ENCODE measurements at regions not wholly inside any gene's neighbourhood (a gene's known extent, or its start where the extent isn't known, plus 50 kb on each side); places are given as distances from the start of the nearest gene placed in this dataset.

- no peak for DNase-seq (ENCODE audit: low read depth)
- TF ChIP-seq, protein P1, sequence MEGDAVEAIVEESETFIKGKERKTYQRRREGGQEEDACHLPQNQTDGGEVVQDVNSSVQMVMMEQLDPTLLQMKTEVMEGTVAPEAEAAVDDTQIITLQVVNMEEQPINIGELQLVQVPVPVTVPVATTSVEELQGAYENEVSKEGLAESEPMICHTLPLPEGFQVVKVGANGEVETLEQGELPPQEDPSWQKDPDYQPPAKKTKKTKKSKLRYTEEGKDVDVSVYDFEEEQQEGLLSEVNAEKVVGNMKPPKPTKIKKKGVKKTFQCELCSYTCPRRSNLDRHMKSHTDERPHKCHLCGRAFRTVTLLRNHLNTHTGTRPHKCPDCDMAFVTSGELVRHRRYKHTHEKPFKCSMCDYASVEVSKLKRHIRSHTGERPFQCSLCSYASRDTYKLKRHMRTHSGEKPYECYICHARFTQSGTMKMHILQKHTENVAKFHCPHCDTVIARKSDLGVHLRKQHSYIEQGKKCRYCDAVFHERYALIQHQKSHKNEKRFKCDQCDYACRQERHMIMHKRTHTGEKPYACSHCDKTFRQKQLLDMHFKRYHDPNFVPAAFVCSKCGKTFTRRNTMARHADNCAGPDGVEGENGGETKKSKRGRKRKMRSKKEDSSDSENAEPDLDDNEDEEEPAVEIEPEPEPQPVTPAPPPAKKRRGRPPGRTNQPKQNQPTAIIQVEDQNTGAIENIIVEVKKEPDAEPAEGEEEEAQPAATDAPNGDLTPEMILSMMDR (conservative IDR thresholded peaks at IDR 0.05; ENCODE audit: low read depth, low read length): no peak
- H3K4me3 ChIP-seq (ENCODE audit: low read depth, low read length): no peak overlapping the region
Observed at GRCh38 chr1:198858033-198858432, 219.2 kb downstream of the PTPRC start.

GRCh38 chr1:198860371-198860770 lies 221.5 kb downstream of the PTPRC start:
- TF ChIP-seq, protein P1 (conservative IDR thresholded peaks at IDR 0.05; ENCODE audit: low read depth, low read length): no peak
- no peak for DNase-seq (ENCODE audit: low read depth)
- no peak overlapping the region for H3K4me3 ChIP-seq (ENCODE audit: low read depth, low read length)

DNA sequence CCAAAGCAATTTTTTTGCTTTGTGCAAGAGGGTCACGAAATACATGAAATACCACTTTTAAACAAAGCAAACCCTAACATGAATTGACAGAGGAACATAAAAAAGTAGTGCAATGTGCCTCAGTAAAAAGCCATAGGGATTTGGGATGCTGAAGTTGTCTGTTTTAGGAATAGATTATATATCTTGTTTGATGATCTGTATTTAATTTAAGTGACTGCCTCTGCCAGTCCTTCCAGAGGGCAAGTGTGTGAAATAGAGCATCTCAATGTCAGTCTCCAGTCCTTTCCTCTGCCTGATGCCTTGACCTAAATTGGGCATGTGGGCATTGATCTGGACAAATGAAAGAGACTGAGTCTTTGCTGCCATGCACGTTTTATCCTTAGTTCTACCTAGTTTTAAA lies 222.8 kb downstream of the PTPRC start:
- DNase-seq (ENCODE audit: low read depth): no peak
- TF ChIP-seq, protein P1 (conservative IDR thresholded peaks at IDR 0.05; ENCODE audit: low read depth, low read length): no peak
- no peak overlapping the region for H3K4me3 ChIP-seq (ENCODE audit: low read depth, low read length)

- no peak for DNase-seq (ENCODE audit: low read depth)
- no peak overlapping the region for H3K4me3 ChIP-seq (ENCODE audit: low read depth, low read length)
- TF ChIP-seq, protein P1 (conservative IDR thresholded peaks at IDR 0.05; ENCODE audit: low read depth, low read length): no peak
Observed at GRCh38 chr1:198864695-198865094, 225.9 kb downstream of the PTPRC start.

DNA sequence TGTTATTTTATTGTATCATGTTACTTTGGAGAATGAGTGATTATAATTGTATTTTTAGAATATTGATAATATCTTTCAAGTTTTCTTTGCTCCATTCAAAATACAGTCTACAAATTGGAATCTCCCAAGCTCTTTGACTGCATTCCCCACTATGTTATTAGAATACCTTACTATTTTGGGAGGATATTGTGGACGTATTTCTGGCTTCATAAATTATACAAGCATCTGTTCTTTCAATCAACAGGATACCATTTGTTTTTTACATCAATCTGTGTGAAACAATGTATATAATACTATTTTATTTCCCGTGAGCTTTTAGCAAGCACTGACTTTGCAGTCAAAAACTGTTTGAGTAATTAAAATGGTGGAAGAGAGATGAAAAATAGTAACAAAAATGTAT lies 226.5 kb downstream of the PTPRC start:
- H3K4me3 ChIP-seq (ENCODE audit: low read depth, low read length): no peak overlapping the region
- no peak for DNase-seq (ENCODE audit: low read depth)
- TF ChIP-seq, protein P1 (conservative IDR thresholded peaks at IDR 0.05; ENCODE audit: low read depth, low read length): no peak

- no peak overlapping the region for H3K4me3 ChIP-seq (ENCODE audit: low read depth, low read length)
- DNase-seq (ENCODE audit: low read depth): no peak
- TF ChIP-seq, protein P1 (conservative IDR thresholded peaks at IDR 0.05; ENCODE audit: low read depth, low read length): no peak
Observed at GRCh38 chr1:198867182-198867581, 228.3 kb downstream of the PTPRC start.

DNA sequence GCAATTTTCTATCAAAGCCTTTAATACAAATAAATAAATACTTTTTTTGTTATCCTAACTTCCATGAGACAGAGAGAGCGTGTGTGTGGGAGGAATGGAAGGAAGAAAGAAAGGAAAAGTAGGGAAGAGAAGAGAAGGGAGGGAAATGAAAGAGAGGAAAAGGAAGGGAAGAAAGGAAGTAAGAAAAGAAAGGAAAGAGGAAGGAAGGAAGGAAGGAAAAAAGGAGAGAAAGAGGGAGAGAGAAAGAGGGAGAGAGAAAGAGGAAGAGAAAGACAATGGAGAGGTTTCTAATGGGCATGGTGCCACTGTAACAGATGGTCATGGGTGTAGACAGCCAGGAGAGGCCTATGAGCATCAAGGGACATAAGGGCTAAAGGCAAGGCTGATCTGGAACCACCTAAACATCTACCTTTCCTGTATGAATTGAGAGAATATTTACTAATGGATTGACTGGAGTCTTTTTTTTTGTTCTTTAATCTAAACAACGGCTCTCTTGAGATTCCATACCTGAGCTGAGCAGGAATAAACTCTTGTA lies 234.9 kb downstream of the PTPRC start:
- DNase-seq (ENCODE audit: low read depth): no peak
- H3K4me3 ChIP-seq (ENCODE audit: low read depth, low read length): no peak overlapping the region
- TF ChIP-seq, protein P1 (conservative IDR thresholded peaks at IDR 0.05; ENCODE audit: low read depth, low read length): no peak

All from epithelial cell of proximal tubule (primary cell).